ENCODE measurements at regions not wholly inside any gene's neighbourhood (a gene's known extent, or its start where the extent isn't known, plus 50 kb on each side); places are given as distances from the start of the nearest gene placed in this dataset.
"Not testable (repeated sequence)": the region's sequence is repeated elsewhere in the genome, so short reads cannot be mapped to it uniquely, and the experiment has no call there.

- peak in 1 of 3 experiments; percentile 31 for DNase-seq
Measured at GRCh38 chr11:127804747-127805400, 782.5 kb downstream of the ETS1 start.

GRCh38 chr11:127803755-127804154 lies 783.6 kb downstream of the ETS1 start:
- DNase-seq, result no peak

- no peak for DNase-seq
Measured at GRCh38 chr11:127800989-127801688, 786.2 kb downstream of the ETS1 start.

- DNase-seq, result no peak
Measured at GRCh38 chr11:127795326-127795725, 792.0 kb downstream of the ETS1 start.

GRCh38 chr11:127791844-127792243 lies 791.3 kb upstream of the KIRREL3 start:
- no peak for DNase-seq

GRCh38 chr11:127790592-127790991 lies 790.0 kb upstream of the KIRREL3 start:
- DNase-seq, result peak in 1 of 3 experiments; percentile 31

- peak; percentile 20 to 70 (median 36) for DNase-seq
Measured at GRCh38 chr11:127789927-127790326, 789.4 kb upstream of the KIRREL3 start.

- DNase-seq, result not testable (repeated sequence)
Measured at GRCh38 chr11:127772938-127773337, 772.4 kb upstream of the KIRREL3 start.

- DNase-seq, result not testable (repeated sequence)
Measured at GRCh38 chr11:127768931-127769330, 768.4 kb upstream of the KIRREL3 start.

GRCh38 chr11:127766734-127767133 lies 766.2 kb upstream of the KIRREL3 start:
- no peak for DNase-seq

GRCh38 chr11:127738771-127739286 lies 738.3 kb upstream of the KIRREL3 start:
- DNase-seq, result no peak

- no peak for DNase-seq
Measured at GRCh38 chr11:127737499-127737898, 736.9 kb upstream of the KIRREL3 start.

GRCh38 chr11:127733552-127733951 lies 733.0 kb upstream of the KIRREL3 start:
- peak in 2 of 3 experiments; percentile 60 to 85 for DNase-seq

GRCh38 chr11:127726367-127726766 lies 725.8 kb upstream of the KIRREL3 start:
- no peak for DNase-seq

GRCh38 chr11:127723714-127724113 lies 723.1 kb upstream of the KIRREL3 start:
- DNase-seq, result no peak

GRCh38 chr11:127713226-127713625 lies 712.7 kb upstream of the KIRREL3 start:
- no peak for DNase-seq

- DNase-seq, result no peak
Measured at GRCh38 chr11:127711748-127712147, 711.2 kb upstream of the KIRREL3 start.

- no peak for DNase-seq
Measured at GRCh38 chr11:127710831-127711230, 710.3 kb upstream of the KIRREL3 start.

- DNase-seq, result no peak
Measured at GRCh38 chr11:127709960-127710359, 709.4 kb upstream of the KIRREL3 start.

- no peak for DNase-seq
Measured at GRCh38 chr11:127693686-127694085, 693.1 kb upstream of the KIRREL3 start.

- DNase-seq, result no peak
Measured at GRCh38 chr11:127683321-127683720, 682.8 kb upstream of the KIRREL3 start.

- peak in 1 of 3 experiments; percentile 22 for DNase-seq
Measured at GRCh38 chr11:127679816-127680545, 679.4 kb upstream of the KIRREL3 start.

- no peak for DNase-seq
Measured at GRCh38 chr11:127678631-127679030, 678.1 kb upstream of the KIRREL3 start.
